ENCODE measurements at regions not wholly inside any gene's neighbourhood (a gene's known extent, or its start where the extent isn't known, plus 50 kb on each side); places are given as distances from the start of the nearest gene placed in this dataset.

- Mint-ChIP-seq H3K36me3 (ENCODE audit: low read depth) (no peaks in the 10 kb centered on the region), H3K4me1 (ENCODE audit: low read depth) (no peaks in the 10 kb centered on the region), H3K9me3 (no peaks in the 10 kb centered on the region), H3K27me3 (ENCODE audit: low read depth) (peaks cover 2% of the 10 kb centered on the region), H3K4me3 (ENCODE audit: low read depth) (no peak overlapping the region), H3K27ac (no peak overlapping the region)
- intact Hi-C loops (cut with micrococcal nuclease): no loop called here
- DNase-seq (ENCODE audit: low spot score): no peak
Measured at GRCh38 chr3:99534951-99535704, 103.3 kb upstream of the COL8A1 start.

GRCh38 chr3:99532246-99532645, 106.1 kb upstream of the COL8A1 start:
- no peak overlapping the region for H3K27ac Mint-ChIP-seq
- intact Hi-C loops (cut with micrococcal nuclease): no loop called here
- peaks cover 3% of the 10 kb centered on the region for H3K27me3 Mint-ChIP-seq (ENCODE audit: low read depth)
- H3K4me1 Mint-ChIP-seq (ENCODE audit: low read depth): no peaks in the 10 kb centered on the region
- no peaks in the 10 kb centered on the region for H3K36me3 Mint-ChIP-seq (ENCODE audit: low read depth)
- H3K4me3 Mint-ChIP-seq (ENCODE audit: low read depth): no peak overlapping the region
- no peaks in the 10 kb centered on the region for H3K9me3 Mint-ChIP-seq
- no peak for DNase-seq (ENCODE audit: low spot score)

GRCh38 chr3:99529265-99529664, 109.1 kb upstream of the COL8A1 start:
- Mint-ChIP-seq H3K27ac (no peak overlapping the region), H3K27me3 (ENCODE audit: low read depth) (peaks cover 2% of the 10 kb centered on the region), H3K4me1 (ENCODE audit: low read depth) (no peaks in the 10 kb centered on the region), H3K9me3 (no peaks in the 10 kb centered on the region), H3K4me3 (ENCODE audit: low read depth) (no peak overlapping the region), H3K36me3 (ENCODE audit: low read depth) (no peaks in the 10 kb centered on the region)
- no peak for DNase-seq (ENCODE audit: low spot score)
- intact Hi-C loops (cut with micrococcal nuclease): no loop called here

GRCh38 chr3:99526921-99527320, 111.5 kb upstream of the COL8A1 start:
- H3K36me3 Mint-ChIP-seq (ENCODE audit: low read depth): no peaks in the 10 kb centered on the region
- intact Hi-C loops (cut with micrococcal nuclease): no loop called here
- H3K4me3 Mint-ChIP-seq (ENCODE audit: low read depth): no peak overlapping the region
- no peaks in the 10 kb centered on the region for H3K4me1 Mint-ChIP-seq (ENCODE audit: low read depth)
- H3K27ac Mint-ChIP-seq: no peak overlapping the region
- peaks cover 2% of the 10 kb centered on the region for H3K27me3 Mint-ChIP-seq (ENCODE audit: low read depth)
- H3K9me3 Mint-ChIP-seq: no peaks in the 10 kb centered on the region
- DNase-seq (ENCODE audit: low spot score): no peak

- Mint-ChIP-seq H3K27me3 (ENCODE audit: low read depth) (peaks cover 2% of the 10 kb centered on the region), H3K4me1 (ENCODE audit: low read depth) (no peaks in the 10 kb centered on the region), H3K9me3 (no peaks in the 10 kb centered on the region), H3K4me3 (ENCODE audit: low read depth) (no peak overlapping the region), H3K36me3 (ENCODE audit: low read depth) (no peaks in the 10 kb centered on the region), H3K27ac (no peak overlapping the region)
- intact Hi-C loops (cut with micrococcal nuclease): no loop called here
- no peak for DNase-seq (ENCODE audit: low spot score)
Measured at GRCh38 chr3:99524559-99524958, 113.8 kb upstream of the COL8A1 start.

GRCh38 chr3:99523431-99524127, 114.8 kb upstream of the COL8A1 start:
- DNase-seq (ENCODE audit: low spot score): no peak
- intact Hi-C loops (cut with micrococcal nuclease): no loop called here
- no peak overlapping the region for H3K4me3 Mint-ChIP-seq (ENCODE audit: low read depth)
- no peaks in the 10 kb centered on the region for H3K9me3 Mint-ChIP-seq
- no peak overlapping the region for H3K27ac Mint-ChIP-seq
- no peaks in the 10 kb centered on the region for H3K4me1 Mint-ChIP-seq (ENCODE audit: low read depth)
- H3K27me3 Mint-ChIP-seq (ENCODE audit: low read depth): peaks cover 2% of the 10 kb centered on the region
- H3K36me3 Mint-ChIP-seq (ENCODE audit: low read depth): no peaks in the 10 kb centered on the region

- Mint-ChIP-seq H3K27me3 (ENCODE audit: low read depth) (no peaks in the 10 kb centered on the region), H3K27ac (no peak overlapping the region), H3K4me3 (ENCODE audit: low read depth) (no peak overlapping the region), H3K4me1 (ENCODE audit: low read depth) (no peaks in the 10 kb centered on the region), H3K9me3 (no peaks in the 10 kb centered on the region), H3K36me3 (ENCODE audit: low read depth) (no peaks in the 10 kb centered on the region)
- intact Hi-C loops (cut with micrococcal nuclease): no loop called here
- no peak for DNase-seq (ENCODE audit: low spot score)
Measured at GRCh38 chr3:99522147-99522546, 116.2 kb upstream of the COL8A1 start.

GRCh38 chr3:99521551-99521950, 116.8 kb upstream of the COL8A1 start:
- no peak for DNase-seq (ENCODE audit: low spot score)
- Mint-ChIP-seq H3K9me3 (no peaks in the 10 kb centered on the region), H3K4me1 (ENCODE audit: low read depth) (no peaks in the 10 kb centered on the region), H3K27me3 (ENCODE audit: low read depth) (no peaks in the 10 kb centered on the region), H3K4me3 (ENCODE audit: low read depth) (no peak overlapping the region), H3K27ac (no peak overlapping the region), H3K36me3 (ENCODE audit: low read depth) (no peaks in the 10 kb centered on the region)
- intact Hi-C loops (cut with micrococcal nuclease): no loop called here

GRCh38 chr3:99520513-99520912, 117.9 kb upstream of the COL8A1 start:
- no peaks in the 10 kb centered on the region for H3K36me3 Mint-ChIP-seq (ENCODE audit: low read depth)
- no peaks in the 10 kb centered on the region for H3K4me1 Mint-ChIP-seq (ENCODE audit: low read depth)
- no peak for DNase-seq (ENCODE audit: low spot score)
- H3K9me3 Mint-ChIP-seq: no peaks in the 10 kb centered on the region
- H3K27me3 Mint-ChIP-seq (ENCODE audit: low read depth): no peaks in the 10 kb centered on the region
- intact Hi-C loops (cut with micrococcal nuclease): no loop called here
- no peak overlapping the region for H3K27ac Mint-ChIP-seq
- no peak overlapping the region for H3K4me3 Mint-ChIP-seq (ENCODE audit: low read depth)

GRCh38 chr3:99516936-99517335, 121.5 kb upstream of the COL8A1 start:
- no peaks in the 10 kb centered on the region for H3K9me3 Mint-ChIP-seq
- H3K4me3 Mint-ChIP-seq (ENCODE audit: low read depth): no peak overlapping the region
- DNase-seq (ENCODE audit: low spot score): no peak
- no peaks in the 10 kb centered on the region for H3K4me1 Mint-ChIP-seq (ENCODE audit: low read depth)
- H3K27me3 Mint-ChIP-seq (ENCODE audit: low read depth): no peaks in the 10 kb centered on the region
- H3K27ac Mint-ChIP-seq: no peak overlapping the region
- intact Hi-C loops (cut with micrococcal nuclease): no loop called here
- H3K36me3 Mint-ChIP-seq (ENCODE audit: low read depth): no peaks in the 10 kb centered on the region

- Mint-ChIP-seq H3K9me3 (no peaks in the 10 kb centered on the region), H3K4me1 (ENCODE audit: low read depth) (no peaks in the 10 kb centered on the region), H3K4me3 (ENCODE audit: low read depth) (no peak overlapping the region), H3K27me3 (ENCODE audit: low read depth) (peaks cover 3% of the 10 kb centered on the region), H3K27ac (no peak overlapping the region), H3K36me3 (ENCODE audit: low read depth) (no peaks in the 10 kb centered on the region)
- intact Hi-C loops (cut with micrococcal nuclease): no loop called here
- no peak for DNase-seq (ENCODE audit: low spot score)
Measured at GRCh38 chr3:99515891-99516290, 122.5 kb upstream of the COL8A1 start.

GRCh38 chr3:99509224-99509623, 129.2 kb upstream of the COL8A1 start:
- no peak for DNase-seq (ENCODE audit: low spot score)
- no peaks in the 10 kb centered on the region for H3K36me3 Mint-ChIP-seq (ENCODE audit: low read depth)
- H3K27ac Mint-ChIP-seq: no peak overlapping the region
- H3K4me1 Mint-ChIP-seq (ENCODE audit: low read depth): peaks cover 3% of the 10 kb centered on the region
- no peak overlapping the region for H3K4me3 Mint-ChIP-seq (ENCODE audit: low read depth)
- intact Hi-C loops (cut with micrococcal nuclease): no loop called here
- H3K9me3 Mint-ChIP-seq: no peaks in the 10 kb centered on the region
- peaks cover 3% of the 10 kb centered on the region for H3K27me3 Mint-ChIP-seq (ENCODE audit: low read depth)

- intact Hi-C loops (cut with micrococcal nuclease): no loop called here
- H3K4me1 Mint-ChIP-seq (ENCODE audit: low read depth): peaks cover 3% of the 10 kb centered on the region
- H3K27ac Mint-ChIP-seq: no peak overlapping the region
- H3K27me3 Mint-ChIP-seq (ENCODE audit: low read depth): peaks cover 3% of the 10 kb centered on the region
- H3K4me3 Mint-ChIP-seq (ENCODE audit: low read depth): no peak overlapping the region
- no peak for DNase-seq (ENCODE audit: low spot score)
- no peaks in the 10 kb centered on the region for H3K36me3 Mint-ChIP-seq (ENCODE audit: low read depth)
- H3K9me3 Mint-ChIP-seq: no peaks in the 10 kb centered on the region
Measured at GRCh38 chr3:99508191-99508590, 130.2 kb upstream of the COL8A1 start.

Data from activated T-helper 2 cell treated with anti-CD3 and anti-CD28 coated beads, Interferon-gamma antibody, Interleukin-2, Interleukin-4, amounts not matched to agents 10 μg/mL and 5 μg/mL and 100 μg/mL, durations not matched to agents 14 hours and 24 hours and 36 hours (primary cell).